Activated T-helper 9 cell treated with anti-CD3 and anti-CD28 coated beads, Interleukin-2, amount 50 U/mL, for 16 hours (primary cell): ENCODE measurements at regions not wholly inside any gene's neighbourhood (a gene's known extent, or its start where the extent isn't known, plus 50 kb on each side); places are given as distances from the start of the nearest gene placed in this dataset.

ENCODE experiments used
- DNase-seq: peaks from one replicate; pipeline ENCODE4 v3.0.0-alpha.2; 2020; ENCODE audit warnings: low read depth

DNA sequence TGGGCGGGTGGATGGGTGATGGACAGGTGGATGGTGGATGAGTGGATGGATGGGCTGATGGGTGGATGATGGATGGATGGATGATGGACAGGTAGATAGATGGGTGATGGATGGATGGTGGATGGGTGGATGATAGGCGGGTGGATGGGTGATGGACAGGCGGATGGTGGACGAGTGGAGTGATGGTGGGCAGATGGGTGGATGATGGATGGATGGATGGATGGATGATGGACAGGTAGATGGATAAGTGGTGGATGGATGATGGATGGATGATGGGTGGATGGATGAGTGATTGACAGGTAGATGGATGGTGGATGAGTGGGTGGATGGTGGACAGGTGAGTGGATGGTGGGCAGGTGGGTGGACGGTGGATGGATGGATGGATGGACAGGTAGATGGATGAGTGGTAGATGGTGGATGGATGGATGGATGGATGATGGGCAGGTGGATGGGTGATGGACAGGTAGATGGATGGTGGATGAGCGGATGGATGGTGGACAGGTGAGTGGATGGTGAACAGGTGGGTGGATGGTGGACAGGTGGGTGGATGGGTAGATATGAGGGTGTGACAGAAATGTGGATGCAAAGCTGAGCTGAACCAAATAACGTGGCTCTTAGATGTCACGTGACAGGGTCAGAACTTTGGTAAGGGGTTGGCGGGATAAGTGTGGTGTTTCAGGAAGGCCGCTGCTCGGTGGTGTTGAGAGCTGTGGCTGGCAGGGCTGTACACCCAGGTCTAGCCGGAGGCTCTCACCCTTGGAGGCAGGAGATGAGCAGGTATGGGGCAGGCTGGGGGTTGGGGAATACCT, 234.3 kb upstream of the CIBAR2 start:
- DNase-seq: no peak

DNA sequence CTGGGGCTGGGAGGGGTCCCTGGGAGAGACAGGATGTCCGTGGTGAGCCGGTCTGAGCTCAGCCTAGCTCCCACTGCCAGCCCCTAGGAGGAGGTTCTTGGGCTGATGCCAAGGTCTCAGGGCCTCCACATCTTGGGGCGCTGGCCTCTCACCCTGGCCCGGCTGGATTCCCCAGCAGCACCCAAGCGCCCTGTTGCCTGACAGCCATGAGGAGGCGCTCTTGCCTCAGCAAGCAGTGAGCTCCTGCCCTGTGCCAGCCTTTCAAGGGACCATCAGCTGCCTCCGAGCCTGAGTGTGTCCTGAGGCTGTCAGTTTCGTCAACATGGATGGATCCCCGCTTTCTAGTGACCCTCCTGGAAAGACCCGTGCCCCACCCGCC, 234.9 kb upstream of the CIBAR2 start:
- no peak for DNase-seq

DNA sequence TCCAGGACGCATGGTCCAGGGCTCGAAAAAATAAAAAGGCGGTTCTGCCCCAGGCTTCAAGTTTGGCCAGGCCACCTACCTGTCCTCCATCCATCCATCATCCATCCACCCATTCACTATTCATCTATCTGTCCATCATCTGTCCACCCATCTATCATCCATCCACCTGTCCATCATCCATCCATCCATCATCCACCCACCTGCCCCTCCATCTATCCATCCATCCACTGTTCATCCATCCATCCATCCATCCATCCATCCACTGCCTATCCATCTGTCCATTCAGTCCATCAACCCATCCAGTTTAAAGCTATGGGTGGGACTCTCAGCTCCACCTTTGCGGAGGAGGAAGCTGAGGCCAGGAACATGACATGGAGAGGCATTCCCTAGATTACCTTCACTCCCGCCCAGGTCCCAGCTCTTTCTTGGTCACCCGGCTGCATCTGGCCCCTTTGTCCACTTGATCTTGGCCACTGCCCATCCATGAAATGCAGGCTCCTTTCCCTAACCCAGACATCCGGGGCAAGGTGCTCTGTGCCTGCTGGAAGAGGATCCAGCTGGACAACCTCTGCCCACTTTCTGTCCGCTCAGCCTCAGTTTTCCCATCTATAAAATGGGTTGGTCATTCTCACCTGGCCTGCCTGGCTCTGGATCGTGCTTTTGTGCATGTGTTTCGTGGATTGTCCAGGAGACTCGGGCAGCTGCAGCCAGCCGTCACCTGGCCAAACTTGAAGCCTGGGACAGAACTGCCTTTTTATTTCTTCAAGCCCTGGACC, 236.0 kb upstream of the CIBAR2 start:
- no peak for DNase-seq

DNA sequence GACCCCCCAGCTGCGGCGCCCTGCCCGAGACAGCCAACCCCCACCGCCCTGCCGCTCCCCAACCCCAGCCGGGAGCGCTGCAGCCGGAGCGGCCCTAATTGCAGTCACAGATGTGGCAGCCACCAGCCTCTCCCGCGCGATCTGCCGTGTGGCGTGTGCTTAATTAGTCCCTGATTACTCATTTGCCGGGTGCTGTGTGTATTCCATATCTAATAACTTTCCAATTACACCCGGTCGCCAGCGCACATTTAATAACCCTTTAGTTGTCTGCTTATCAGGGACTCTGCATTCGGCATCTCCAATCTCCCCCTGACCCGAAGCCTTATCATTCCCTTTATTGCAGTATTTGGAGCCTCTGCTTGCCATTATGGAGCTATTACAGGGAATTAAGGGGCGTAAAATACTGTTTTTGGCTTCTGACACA, 236.7 kb upstream of the CIBAR2 start:
- no peak for DNase-seq

DNA sequence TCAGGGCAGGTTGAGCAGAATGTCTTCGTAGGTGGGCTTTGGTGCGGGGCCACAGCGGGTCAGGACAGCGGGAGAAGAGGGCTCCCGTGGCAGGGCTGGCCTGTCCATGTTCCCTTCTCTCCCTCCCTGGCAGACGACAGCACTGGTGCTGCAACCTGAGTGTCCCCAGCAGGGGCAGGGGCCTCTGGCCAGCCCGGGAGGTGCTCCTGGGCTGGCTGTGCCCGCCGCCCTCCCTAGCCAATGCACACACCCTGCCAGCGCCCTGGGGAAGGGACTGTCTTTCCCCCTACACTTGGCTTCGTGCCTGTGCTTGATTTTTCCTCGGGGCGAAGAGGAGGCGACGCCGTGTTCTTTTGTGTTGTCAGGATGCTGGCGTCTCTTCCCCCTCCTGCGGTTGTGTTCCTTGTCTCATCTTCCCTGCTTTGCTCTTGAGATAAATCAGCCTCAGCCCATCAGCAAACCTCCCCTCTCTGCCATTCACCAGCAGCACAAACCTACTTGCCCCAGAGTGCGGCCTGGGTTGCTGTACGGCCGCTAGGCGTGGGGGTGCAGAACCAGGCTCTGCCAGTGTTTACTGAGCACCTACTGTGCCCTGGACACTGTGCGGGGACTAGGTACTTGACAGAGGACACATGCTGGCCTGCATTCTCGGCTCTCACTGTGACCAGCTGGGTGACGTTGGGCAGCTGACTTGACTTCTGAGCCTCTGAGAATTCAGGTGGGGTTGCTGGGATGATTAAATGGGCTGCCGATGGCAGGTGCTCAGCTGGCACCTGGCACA, 237.3 kb upstream of the CIBAR2 start:
- DNase-seq: no peak

DNA sequence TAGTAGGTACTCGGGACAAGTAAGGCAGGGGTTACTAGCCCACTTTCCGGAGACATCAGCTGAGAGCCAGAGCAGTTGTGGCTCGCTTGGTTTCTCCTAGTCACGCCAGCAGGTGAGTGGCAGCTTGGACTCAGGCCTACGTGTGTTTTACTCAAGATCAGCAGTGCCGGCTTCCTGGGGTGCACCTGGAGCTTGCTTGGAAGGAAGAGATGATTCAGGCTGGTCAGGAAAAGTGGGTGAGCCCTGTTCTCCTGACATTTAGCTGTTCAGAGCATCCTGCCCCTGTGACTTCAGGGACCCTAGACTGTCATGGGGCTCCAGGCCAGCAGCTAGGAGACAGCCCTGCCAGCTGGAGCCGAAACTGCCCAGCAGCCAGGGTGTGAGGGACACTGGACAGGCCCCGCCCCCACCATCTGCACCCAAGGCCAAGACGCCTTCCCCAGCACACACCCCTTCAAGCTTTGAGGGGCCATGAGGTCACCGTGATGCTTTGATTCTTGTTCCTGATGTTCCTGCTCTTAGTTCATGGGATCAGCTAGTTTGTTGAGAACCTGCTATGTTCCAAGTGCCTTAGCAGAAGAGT, 238.0 kb upstream of the CIBAR2 start:
- no peak for DNase-seq

DNA sequence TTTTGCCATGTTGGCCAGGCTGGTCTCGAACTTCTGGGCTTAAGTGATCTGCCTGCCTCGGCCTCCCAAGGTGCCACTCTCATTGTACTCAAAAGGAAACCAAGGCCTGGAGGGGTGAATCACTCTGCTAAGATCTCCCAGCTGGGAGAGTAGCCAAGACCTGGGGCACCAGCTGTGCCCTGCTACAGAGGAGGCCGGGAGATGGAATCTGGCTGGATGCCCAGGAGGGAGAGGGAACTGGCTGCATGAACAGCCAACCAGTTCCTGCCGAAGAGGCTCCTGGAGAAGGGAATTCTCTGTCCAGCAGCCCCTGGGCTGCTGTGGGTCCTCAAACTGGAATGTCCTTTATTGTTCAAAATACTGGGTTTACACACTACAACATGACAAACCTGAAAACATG, 238.7 kb upstream of the CIBAR2 start:
- DNase-seq: no peak

DNA sequence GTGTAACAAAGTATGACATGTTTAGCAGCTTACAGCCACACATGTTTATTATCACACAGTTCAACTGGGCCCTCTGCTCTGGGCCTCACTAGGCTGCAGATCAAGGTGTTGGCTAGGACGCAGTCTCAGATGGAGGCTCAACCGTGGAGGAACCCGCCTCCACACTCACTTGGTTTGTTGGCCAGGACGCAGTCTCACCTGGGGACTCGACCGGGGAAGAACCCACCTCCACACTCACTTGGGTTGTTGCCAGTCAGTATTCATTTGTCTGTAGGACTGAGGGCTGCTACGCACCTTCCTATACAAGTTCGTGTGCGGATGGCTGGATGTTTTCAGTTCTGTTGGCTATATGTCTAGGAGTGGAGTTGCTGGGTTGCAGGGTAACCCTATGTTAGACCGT, 240.7 kb upstream of the CIBAR2 start:
- DNase-seq: no peak

DNA sequence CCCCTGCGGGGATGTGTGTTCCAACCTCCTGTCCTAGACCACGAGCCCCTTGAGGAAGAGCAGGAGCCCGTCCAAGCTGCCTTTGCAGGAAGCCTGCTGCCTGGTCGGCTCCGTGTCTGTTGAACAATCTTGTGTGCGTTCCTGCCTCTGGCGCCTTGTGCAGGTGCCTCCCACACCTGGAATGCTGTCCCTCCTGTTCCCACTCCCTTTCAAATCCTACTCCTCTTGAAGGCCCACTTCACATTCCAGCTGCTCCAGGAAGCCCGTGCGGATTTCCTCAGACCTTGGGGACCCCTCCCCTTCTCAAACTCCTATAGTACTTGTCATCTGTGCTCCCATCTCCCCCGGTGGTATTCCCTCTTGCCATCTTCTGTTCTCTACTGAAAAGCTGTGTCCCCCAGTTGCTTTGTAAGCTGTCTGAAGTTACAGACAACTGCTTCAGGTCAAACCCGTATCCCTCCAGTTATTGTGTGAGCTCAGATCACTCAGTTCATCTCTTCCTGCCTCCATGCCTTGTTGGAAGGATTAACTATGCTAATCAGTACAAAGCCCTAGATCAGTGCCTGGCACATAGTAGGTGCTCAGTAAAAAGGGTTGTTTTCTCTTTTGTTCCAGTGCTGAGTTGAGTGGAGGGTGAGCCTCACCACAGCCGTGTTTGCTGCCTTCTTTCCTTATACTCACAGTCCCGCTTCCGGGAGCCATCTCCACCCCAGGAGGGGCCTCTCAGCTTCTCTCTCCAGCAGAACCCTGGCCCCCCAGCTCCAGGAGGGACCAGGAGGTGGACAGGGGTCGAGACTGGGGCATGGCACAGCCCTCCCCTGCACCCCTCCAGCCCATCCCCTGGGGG, 241.8 kb upstream of the CIBAR2 start:
- no peak for DNase-seq

DNA sequence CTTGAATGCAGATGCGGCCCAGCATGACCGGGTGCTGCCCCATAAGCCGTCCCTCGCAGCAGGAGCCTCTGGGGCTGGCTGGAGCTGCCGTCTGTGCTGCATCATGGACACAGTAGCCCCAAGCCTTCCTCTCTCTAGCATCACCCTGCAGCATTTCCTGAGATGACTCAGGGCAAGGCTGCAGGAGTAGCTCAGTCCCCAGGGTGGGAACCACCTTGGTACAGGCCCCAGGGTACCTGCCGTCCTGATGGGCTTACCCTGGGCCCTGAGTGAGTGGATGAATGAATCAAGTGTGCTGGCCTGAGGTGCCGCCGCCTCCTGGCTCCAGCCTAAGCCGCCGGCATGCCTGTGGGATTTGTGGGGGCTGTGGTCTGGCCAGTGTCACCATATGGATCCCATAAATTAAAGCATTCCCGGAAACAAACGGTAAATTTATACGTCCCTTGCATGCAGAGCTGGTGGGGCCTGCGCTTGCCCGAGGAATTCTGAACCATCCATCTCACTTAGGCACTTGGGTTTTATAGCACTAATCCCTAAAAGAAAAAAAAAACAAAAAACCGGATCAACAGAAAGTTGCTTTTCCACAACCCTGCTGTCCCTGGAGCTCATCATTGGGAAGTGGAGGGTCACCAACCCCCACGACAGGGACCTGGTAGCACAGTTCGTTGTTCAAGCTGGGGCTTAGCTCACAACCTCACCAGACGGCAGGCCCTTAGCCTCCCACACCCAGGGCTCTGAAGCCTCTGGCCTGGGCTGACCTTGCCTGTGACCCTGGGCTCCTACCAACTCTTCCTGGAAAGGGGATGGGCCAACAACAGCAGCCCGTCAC, 242.6 kb upstream of the CIBAR2 start:
- no peak for DNase-seq

DNA sequence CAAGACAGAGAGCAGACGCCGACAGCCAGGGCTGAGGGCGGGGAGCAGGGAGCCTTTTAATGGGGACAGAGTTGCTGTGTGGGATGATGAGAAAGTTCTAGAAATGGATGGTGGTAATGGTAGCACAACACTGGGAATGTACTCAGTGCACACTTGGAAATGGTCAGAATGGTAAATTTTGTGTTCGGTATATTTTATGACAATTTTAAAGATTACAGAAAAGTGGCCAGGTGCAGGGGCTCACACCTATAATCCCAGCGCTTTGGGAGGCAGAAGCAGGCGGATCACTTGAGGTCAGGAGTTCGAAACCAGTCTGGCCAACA, 243.2 kb upstream of the CIBAR2 start:
- no peak for DNase-seq

DNA sequence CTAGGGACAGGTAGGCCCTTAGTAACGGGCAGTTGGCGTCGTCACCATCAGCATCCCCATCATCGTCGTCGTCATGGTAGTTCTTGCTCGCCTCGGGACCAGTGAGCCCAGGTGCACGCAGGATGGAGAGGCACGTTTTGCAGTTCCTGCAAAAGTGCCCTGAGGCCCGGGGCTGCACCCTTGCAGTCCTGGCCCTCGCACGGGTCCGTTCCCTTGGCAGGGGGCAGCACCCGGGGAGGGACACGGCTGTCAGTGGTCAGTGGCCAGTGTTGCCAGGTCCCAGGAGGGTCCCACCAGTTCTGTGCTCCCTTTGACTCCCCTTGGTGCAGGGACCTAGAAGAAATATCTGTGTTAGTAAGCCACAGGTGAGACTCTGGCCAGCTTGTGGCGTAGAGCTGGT, 243.9 kb upstream of the CIBAR2 start:
- DNase-seq: no peak

DNA sequence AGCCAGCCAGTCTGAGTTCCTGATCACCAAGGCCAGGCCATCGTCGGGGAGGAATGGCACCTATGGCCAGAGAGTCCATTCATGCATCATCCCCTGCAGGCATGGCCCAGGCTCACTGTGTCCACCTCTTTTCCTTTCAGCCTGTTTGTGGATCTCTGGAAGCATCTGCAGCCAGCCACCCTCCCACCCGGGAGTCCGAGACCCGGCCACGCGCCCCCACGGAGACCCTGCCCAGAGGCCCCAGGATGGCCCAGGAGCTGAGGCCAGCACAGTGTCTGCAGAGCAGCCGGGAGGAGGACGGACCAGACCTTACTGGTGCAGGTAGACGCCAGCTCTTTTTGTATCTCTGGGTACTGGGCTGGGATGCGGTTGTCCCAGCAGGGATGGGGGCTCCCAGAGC, 245.1 kb upstream of the CIBAR2 start:
- no peak for DNase-seq

DNA sequence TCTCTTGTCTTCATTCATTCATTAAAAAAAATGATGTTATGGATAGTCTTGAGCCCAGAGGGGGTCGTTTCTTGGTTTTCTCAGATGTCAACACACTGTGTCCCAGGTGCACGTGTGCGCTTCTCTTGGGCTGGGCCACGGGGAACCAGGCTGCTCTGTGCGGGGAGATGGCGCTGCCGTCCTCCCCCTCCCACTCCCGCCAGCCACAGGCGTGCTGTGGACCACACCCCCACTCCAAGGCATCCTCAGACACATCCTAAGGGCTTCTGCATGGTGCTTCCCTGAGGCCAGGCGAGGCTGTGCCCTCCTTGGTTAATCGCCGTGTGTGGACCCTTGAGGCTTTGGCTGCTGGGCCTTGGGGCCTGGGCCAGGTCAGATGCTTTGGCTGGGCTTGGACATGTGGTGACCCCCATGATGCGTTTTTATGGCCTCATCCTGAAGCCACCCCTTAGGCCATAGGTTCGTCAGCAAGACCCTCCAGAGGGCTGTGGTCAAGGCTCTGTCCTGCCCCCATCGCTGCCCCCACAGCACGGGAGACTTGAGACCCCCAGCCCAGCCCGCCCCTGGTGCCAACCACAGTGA, 245.7 kb upstream of the CIBAR2 start:
- no peak for DNase-seq

DNA sequence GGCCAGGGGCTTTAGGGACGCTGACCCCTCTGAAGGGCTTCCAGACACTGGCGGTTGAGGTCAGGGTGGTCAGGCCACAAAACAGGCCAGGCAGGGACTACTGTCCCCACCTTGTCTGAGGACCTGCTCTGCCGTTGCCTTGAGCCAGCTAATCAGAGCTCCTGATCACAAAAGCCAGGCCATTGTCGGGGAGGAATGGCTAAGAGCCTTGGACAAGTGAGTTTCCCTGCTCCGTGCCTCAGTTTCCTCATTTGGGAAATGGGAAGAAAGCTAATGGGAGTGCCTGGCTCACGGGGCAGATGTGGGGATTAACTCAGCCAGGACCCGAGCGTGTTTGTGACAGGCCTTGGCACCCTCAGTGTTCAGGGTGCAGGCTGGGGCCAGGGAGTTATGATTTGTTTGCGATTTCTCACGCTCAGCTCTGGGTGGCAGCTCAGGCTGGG, 246.5 kb upstream of the CIBAR2 start:
- DNase-seq: no peak

DNA sequence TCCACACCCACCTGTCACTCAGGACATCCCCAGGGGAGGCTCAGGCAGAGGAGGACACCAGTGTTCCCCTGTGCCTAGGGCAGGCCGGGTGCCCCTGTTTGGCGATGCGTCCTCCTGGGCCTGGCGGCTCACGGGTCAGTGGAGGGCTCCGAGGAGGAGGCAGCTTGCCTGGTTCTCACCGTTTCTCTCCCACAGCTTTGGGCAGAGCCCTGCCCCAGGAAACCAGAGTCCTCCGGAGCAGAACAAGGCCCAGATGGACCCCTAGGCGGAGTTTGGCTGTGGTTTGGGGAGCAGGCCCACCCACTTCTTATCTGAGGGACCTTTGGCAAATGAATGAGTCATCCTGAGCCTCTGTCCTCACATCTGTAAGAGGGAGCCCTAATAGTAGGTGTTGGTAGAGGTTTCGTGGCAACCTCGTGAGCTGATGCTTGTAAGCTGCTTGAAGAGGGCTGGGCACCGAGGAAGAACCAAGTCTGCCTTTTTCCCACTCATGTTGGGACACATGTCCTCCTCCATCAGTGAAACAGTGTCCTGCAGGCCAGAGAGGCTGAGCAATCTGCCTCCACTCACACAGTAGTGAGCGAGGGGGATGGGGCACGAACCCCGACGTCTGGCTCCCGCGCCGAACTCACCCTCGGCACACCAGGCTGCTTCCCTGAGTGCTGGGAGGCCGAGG, 247.0 kb upstream of the CIBAR2 start:
- no peak for DNase-seq

DNA sequence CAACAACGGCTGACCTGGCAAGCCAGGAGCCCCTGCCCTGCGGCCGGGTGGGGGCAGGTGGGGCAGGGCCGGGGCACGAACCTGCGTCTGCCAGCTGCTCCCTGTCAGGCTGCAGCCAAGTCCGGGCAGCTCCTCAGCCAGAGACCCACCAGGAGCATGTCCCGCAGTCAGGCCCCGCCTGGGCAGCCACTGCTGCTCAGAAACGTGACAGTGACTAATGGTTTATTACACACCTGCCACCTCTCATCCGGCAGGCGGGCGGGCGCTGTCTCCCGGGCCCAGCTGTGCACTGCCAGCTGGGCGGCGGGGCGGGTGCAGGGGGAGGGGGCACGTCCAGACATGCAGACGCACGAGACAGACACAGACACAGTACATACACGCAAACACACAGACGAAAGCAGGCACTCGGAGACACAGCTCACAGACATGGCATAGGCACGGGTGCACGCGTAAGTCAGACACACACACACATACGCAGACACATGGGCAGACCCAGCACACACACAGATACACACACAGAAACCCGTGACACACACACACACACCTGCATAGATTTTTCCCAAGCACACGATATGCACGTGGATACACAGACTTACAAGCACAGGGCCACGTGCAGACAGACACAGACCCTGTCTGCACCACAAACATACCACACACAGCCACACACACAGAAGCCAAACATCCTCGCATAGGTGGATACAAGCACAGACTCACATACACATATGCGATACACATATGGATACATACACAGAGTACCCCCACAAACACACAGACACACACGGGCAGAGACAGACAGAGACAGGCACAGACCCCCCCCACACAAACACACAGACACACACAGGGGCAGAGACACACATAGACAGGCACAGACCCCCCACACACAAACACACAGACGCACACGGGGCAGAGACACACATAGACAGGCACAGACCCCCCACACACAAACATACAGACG, 248.3 kb upstream of the CIBAR2 start:
- DNase-seq: no peak

DNA sequence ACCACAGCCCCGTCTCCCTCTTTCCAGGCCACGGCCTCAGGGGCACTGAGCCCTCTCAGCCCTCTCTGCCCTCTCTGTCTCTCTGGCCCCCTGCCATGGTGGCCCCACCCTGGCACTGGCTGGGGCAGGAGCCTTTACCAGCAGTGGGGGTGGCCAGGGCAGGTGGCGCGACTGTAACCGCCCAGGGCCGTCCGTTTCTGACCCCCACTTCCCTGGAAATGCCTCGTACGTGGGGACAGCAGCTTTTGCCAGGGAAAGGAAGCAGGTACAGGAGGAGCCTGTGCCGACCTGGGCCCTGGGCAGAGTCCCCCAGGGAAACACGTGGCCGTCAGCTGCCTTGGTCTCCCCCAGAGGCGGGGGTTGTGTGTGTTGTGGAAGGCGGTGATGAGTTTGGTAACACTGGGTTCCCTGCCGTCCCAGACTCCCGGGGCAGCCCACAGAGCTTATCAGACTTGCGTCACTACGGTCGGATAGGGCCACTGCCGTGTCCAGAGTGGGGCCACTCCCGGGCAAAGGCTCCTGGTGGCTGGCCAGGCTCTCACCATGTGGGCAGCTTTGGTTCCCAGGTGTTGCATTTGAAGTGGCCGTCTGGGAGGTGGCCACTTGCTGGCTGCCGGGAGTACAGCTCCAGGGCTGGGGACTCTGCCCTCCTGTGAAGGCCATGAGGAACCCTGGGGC, 249.3 kb upstream of the CIBAR2 start:
- no peak for DNase-seq
